ENCODE measurements at regions not wholly inside any gene's neighbourhood (a gene's known extent, or its start where the extent isn't known, plus 50 kb on each side); places are given as distances from the start of the nearest gene placed in this dataset.

- Histone ChIP-seq H4K20me1 (ENCODE audit: insufficient read depth, low read length) (no peaks in the 10 kb centered on the region), H2AFZ (ENCODE audit: low read length) (no peak overlapping the region), H3K4me3 (ENCODE audit: low read length) (no peak overlapping the region), H3K9me2 (replicated peaks; ENCODE audit: insufficient read depth, low read length) (no peaks in the 10 kb centered on the region), H3K9me3 (replicated peaks; ENCODE audit: insufficient read depth, low read length) (no peaks in the 10 kb centered on the region), H3K27ac (ENCODE audit: low read length) (no peak overlapping the region), H3K4me1 (ENCODE audit: low read length) (no peaks in the 10 kb centered on the region), H3K79me2 (ENCODE audit: low read length) (no peaks in the 10 kb centered on the region), H3K27me3 (replicated peaks; ENCODE audit: insufficient read depth, low read length) (no peaks in the 10 kb centered on the region), H3K36me3 (replicated peaks; ENCODE audit: insufficient read depth, low read length) (no peaks in the 10 kb centered on the region), H3K9ac (ENCODE audit: low read length) (no peak overlapping the region), H3K4me2 (ENCODE audit: low read depth, low read length) (no peak overlapping the region), H3F3A (ENCODE audit: insufficient read depth, low read length) (no peaks in the 10 kb centered on the region)
- no peak for DNase-seq
- TF ChIP-seq EZH2 (optimal IDR thresholded peaks at IDR 0.05; ENCODE audit: low read depth, low read length) (no peak), EZH2phosphoT487 (IDR thresholded peaks at IDR 0.05; ENCODE audit: low read length) (no peak), CTCF (IDR thresholded peaks at IDR 0.05; ENCODE audit: low read length) (no peak)
Measured at GRCh38 chr1:72678683-72679082, 396.3 kb upstream of the NEGR1 start.

GRCh38 chr1:72670902-72671301 lies 388.6 kb upstream of the NEGR1 start:
- DNase-seq = no peak
- no peaks in the 10 kb centered on the region for H4K20me1 ChIP-seq (ENCODE audit: insufficient read depth, low read length)
- no peaks in the 10 kb centered on the region for H3F3A ChIP-seq (ENCODE audit: insufficient read depth, low read length)
- H2AFZ ChIP-seq (ENCODE audit: low read length) = no peak overlapping the region
- H3K4me1 ChIP-seq (ENCODE audit: low read length) = no peaks in the 10 kb centered on the region
- H3K4me3 ChIP-seq (ENCODE audit: low read length) = no peak overlapping the region
- no peaks in the 10 kb centered on the region for H3K79me2 ChIP-seq (ENCODE audit: low read length)
- no peak overlapping the region for H3K4me2 ChIP-seq (ENCODE audit: low read depth, low read length)
- no peaks in the 10 kb centered on the region for H3K36me3 ChIP-seq (replicated peaks; ENCODE audit: insufficient read depth, low read length)
- no peaks in the 10 kb centered on the region for H3K9me2 ChIP-seq (replicated peaks; ENCODE audit: insufficient read depth, low read length)
- H3K27me3 ChIP-seq (replicated peaks; ENCODE audit: insufficient read depth, low read length) = no peaks in the 10 kb centered on the region
- H3K9ac ChIP-seq (ENCODE audit: low read length) = no peak overlapping the region
- TF ChIP-seq CTCF (IDR thresholded peaks at IDR 0.05; ENCODE audit: low read length) (no peak), EZH2 (optimal IDR thresholded peaks at IDR 0.05; ENCODE audit: low read depth, low read length) (no peak), EZH2phosphoT487 (IDR thresholded peaks at IDR 0.05; ENCODE audit: low read length) (no peak)
- H3K9me3 ChIP-seq (replicated peaks; ENCODE audit: insufficient read depth, low read length) = no peaks in the 10 kb centered on the region
- no peak overlapping the region for H3K27ac ChIP-seq (ENCODE audit: low read length)

- no peak overlapping the region for H3K27ac ChIP-seq (ENCODE audit: low read length)
- TF ChIP-seq EZH2 (optimal IDR thresholded peaks at IDR 0.05; ENCODE audit: low read depth, low read length) (no peak), CTCF (IDR thresholded peaks at IDR 0.05; ENCODE audit: low read length) (no peak), EZH2phosphoT487 (IDR thresholded peaks at IDR 0.05; ENCODE audit: low read length) (no peak)
- H3K9me2 ChIP-seq (replicated peaks; ENCODE audit: insufficient read depth, low read length) = no peaks in the 10 kb centered on the region
- H3K9me3 ChIP-seq (replicated peaks; ENCODE audit: insufficient read depth, low read length) = no peaks in the 10 kb centered on the region
- no peaks in the 10 kb centered on the region for H4K20me1 ChIP-seq (ENCODE audit: insufficient read depth, low read length)
- H3K4me2 ChIP-seq (ENCODE audit: low read depth, low read length) = no peak overlapping the region
- no peak overlapping the region for H3K4me3 ChIP-seq (ENCODE audit: low read length)
- no peaks in the 10 kb centered on the region for H3K4me1 ChIP-seq (ENCODE audit: low read length)
- H3K36me3 ChIP-seq (replicated peaks; ENCODE audit: insufficient read depth, low read length) = no peaks in the 10 kb centered on the region
- no peak overlapping the region for H3K9ac ChIP-seq (ENCODE audit: low read length)
- no peaks in the 10 kb centered on the region for H3K27me3 ChIP-seq (replicated peaks; ENCODE audit: insufficient read depth, low read length)
- no peaks in the 10 kb centered on the region for H3F3A ChIP-seq (ENCODE audit: insufficient read depth, low read length)
- H2AFZ ChIP-seq (ENCODE audit: low read length) = no peak overlapping the region
- no peak for DNase-seq
- no peaks in the 10 kb centered on the region for H3K79me2 ChIP-seq (ENCODE audit: low read length)
Measured at GRCh38 chr1:72662918-72663317, 380.6 kb upstream of the NEGR1 start.
